IMR-90 (cell line): ENCODE measurements at regions not wholly inside any gene's neighbourhood (a gene's known extent, or its start where the extent isn't known, plus 50 kb on each side); places are given as distances from the start of the nearest gene placed in this dataset.

ENCODE experiments used
- ATAC-seq: fragments of 200-7000 bp; cut with Tn5 transposase; 2 replicates; pipeline ENCODE4 v1.9.1; 2020; ENCODE audit warnings: low read depth, mild to moderate bottlenecking, moderate library complexity
- BruUV-seq: library from RNA; stranded (reverse); fragments of 400-500 nt; replicated peaks from 2 replicates; lab custom pipeline; 2021; lab: Mats Ljungman, UMichigan
- CTCF ChIA-PET: fragments of 300-600 bp; formaldehyde crosslinking; extraction: SDS; loops from one replicate; lab custom pipeline; 2021; ENCODE audit warnings: antibody characterized with exemption; lab: Yijun Ruan, JAX
- POLR2A ChIA-PET: fragments of 300-600 bp; sonication (Branson Sonifier 250); formaldehyde crosslinking; loops from one replicate; lab custom pipeline; 2022; ENCODE audit warnings: antibody characterized with exemption; ENCODE audit not compliant: unreplicated experiment; lab: Charles Lee
- DNase-seq: peaks from one replicate; pipeline ENCODE4 v3.0.0; 2013
- H2AFZ ChIP-seq: replicated peaks from 2 replicates; pipeline ENCODE3; 2013; ENCODE audit warnings: low read length, mild to moderate bottlenecking; ENCODE audit not compliant: poor library complexity
- H2AK5ac ChIP-seq: 2 replicates; pipeline ENCODE4 v1.6.1; 2013; ENCODE audit warnings: low read depth, low read length, inconsistent platforms
- H2AK9ac ChIP-seq: replicated peaks from 2 replicates; pipeline ENCODE3; 2013; ENCODE audit warnings: mild to moderate bottlenecking, low read depth, low read length, moderate library complexity; ENCODE audit not compliant: poor library complexity
- H2BK120ac ChIP-seq: 2 replicates; pipeline ENCODE4 v1.6.1; 2013; ENCODE audit warnings: low read depth, low read length, inconsistent platforms
- H2BK15ac ChIP-seq: 3 replicates; pipeline ENCODE4 v1.6.1; 2013; ENCODE audit warnings: low read depth, low read length, inconsistent platforms
- H2BK20ac ChIP-seq: 2 replicates; pipeline ENCODE4 v1.6.1; 2013; ENCODE audit warnings: low read depth, mild to moderate bottlenecking, inconsistent platforms, low read length, moderate library complexity
- H2BK5ac ChIP-seq: 2 replicates; pipeline ENCODE4 v1.6.1; 2013; ENCODE audit warnings: mild to moderate bottlenecking, low read depth, low read length, inconsistent platforms; ENCODE audit not compliant: poor library complexity, severe bottlenecking
- H3K14ac ChIP-seq: replicated peaks from 2 replicates; pipeline ENCODE4 v1.6.1; 2013; ENCODE audit warnings: low read depth, low read length, inconsistent platforms
- H3K18ac ChIP-seq: 2 replicates; pipeline ENCODE4 v1.6.1; 2013; ENCODE audit warnings: low read depth, low read length, control low read depth
- H3K23ac ChIP-seq: 2 replicates; pipeline ENCODE4 v1.6.1; 2013; ENCODE audit warnings: low read depth, low read length, inconsistent platforms
- H3K27ac ChIP-seq: 2 replicates; pipeline ENCODE4 v1.5.1; 2013; ENCODE audit warnings: mild to moderate bottlenecking, control low read depth, low read length; ENCODE audit not compliant: insufficient read depth
- H3K27me3 ChIP-seq: 2 replicates; pipeline ENCODE4 v1.6.1; 2013; ENCODE audit warnings: low read length; ENCODE audit not compliant: control insufficient read depth, insufficient read depth
- H3K36me3 ChIP-seq: 2 replicates; pipeline ENCODE4 v1.6.1; 2013; ENCODE audit warnings: low read length, mixed read lengths; ENCODE audit not compliant: control insufficient read depth, insufficient read depth
- H3K4ac ChIP-seq: 2 replicates; pipeline ENCODE4 v1.6.1; 2013; ENCODE audit warnings: low read depth, low read length, inconsistent platforms
- H3K4me1 ChIP-seq: 2 replicates; pipeline ENCODE4 v1.6.1; 2013; ENCODE audit warnings: low read length, mixed read lengths; ENCODE audit not compliant: control insufficient read depth, insufficient read depth
- H3K4me2 ChIP-seq: 2 replicates; pipeline ENCODE4 v1.6.1; 2013; ENCODE audit warnings: low read depth, mild to moderate bottlenecking, control low read depth, low read length, moderate library complexity
- H3K4me3 ChIP-seq: 2 replicates; pipeline ENCODE4 v1.5.1; 2013; ENCODE audit warnings: low read depth, mild to moderate bottlenecking, control low read depth, low read length, moderate library complexity; ENCODE audit not compliant: insufficient read depth
- H3K56ac ChIP-seq: 2 replicates; pipeline ENCODE4 v1.6.1; 2013; ENCODE audit warnings: low read length, inconsistent platforms; ENCODE audit not compliant: insufficient read depth; ENCODE audit errors: extremely low read depth
- H3K79me1 ChIP-seq, 2 experiments: 2 replicates each; pipeline ENCODE4 v1.6.1; 2013; ENCODE audit warnings: low read length in 2 of 2, inconsistent platforms in 1 of 2, low read depth in 1 of 2
- H3K9ac ChIP-seq: 2 replicates; pipeline ENCODE4 v1.6.1; 2013; ENCODE audit warnings: low read depth, low read length, control low read depth
- H3K9me1 ChIP-seq: 2 replicates; pipeline ENCODE4 v1.6.1; 2013; ENCODE audit warnings: low read length, inconsistent platforms; ENCODE audit not compliant: insufficient read depth
- H3K9me3 ChIP-seq: 2 replicates; pipeline ENCODE4 v1.6.1; 2013; ENCODE audit warnings: low read length; ENCODE audit not compliant: control insufficient read depth, insufficient read depth
- H4K20me1 ChIP-seq: 2 replicates; pipeline ENCODE4 v1.6.1; 2013; ENCODE audit warnings: low read length, inconsistent platforms; ENCODE audit not compliant: insufficient read depth
- H4K5ac ChIP-seq: 2 replicates; pipeline ENCODE4 v1.6.1; 2013; ENCODE audit warnings: mild to moderate bottlenecking, low read depth, low read length, control low read depth
- H4K8ac ChIP-seq, 2 experiments: 2 replicates each; pipeline ENCODE4 v1.6.1; 2013; ENCODE audit warnings: low read depth in 2 of 2, low read length in 2 of 2, control low read depth in 1 of 2, inconsistent platforms in 1 of 2
- H4K91ac ChIP-seq: 2 replicates; pipeline ENCODE4 v1.6.1; 2013; ENCODE audit warnings: low read depth, low read length, inconsistent platforms; ENCODE audit not compliant: insufficient read depth
- ELK1 ChIP-seq: fragments of 150-350 bp; IDR thresholded peaks from 2 replicates; pipeline ENCODE4 v1.6.1; 2016; ENCODE audit warnings: low read depth, mild to moderate bottlenecking, low read length, moderate library complexity, borderline replicate concordance
- FOS ChIP-seq: fragments of 150-350 bp; IDR thresholded peaks from 2 replicates; pipeline ENCODE4 v1.6.1; 2016; ENCODE audit warnings: low read depth, low read length
- MAFK ChIP-seq: IDR thresholded peaks from 2 replicates; pipeline ENCODE4 v1.6.1; 2012; ENCODE audit warnings: low read depth, low read length, improper control_type of control experiment
- MAZ ChIP-seq: IDR thresholded peaks from 2 replicates; pipeline ENCODE4 v1.6.1; 2012; ENCODE audit warnings: low read depth, mild to moderate bottlenecking, low read length, improper control_type of control experiment, moderate library complexity, borderline replicate concordance
- MXI1 ChIP-seq: IDR thresholded peaks from 2 replicates; pipeline ENCODE4 v1.6.1; 2012; ENCODE audit warnings: low read depth, mild to moderate bottlenecking, low read length, moderate library complexity, borderline replicate concordance
- NFE2L2 ChIP-seq: fragments of 150-350 bp; IDR thresholded peaks from 2 replicates; pipeline ENCODE4 v1.6.1; 2016; ENCODE audit warnings: low read depth, mild to moderate bottlenecking, low read length
- SMC3 ChIP-seq: fragments of 150-350 bp; IDR thresholded peaks from 2 replicates; pipeline ENCODE4 v1.6.1; 2016; ENCODE audit warnings: low read depth, mild to moderate bottlenecking, antibody characterized with exemption, low read length, moderate library complexity
- USF2 ChIP-seq: fragments of 150-350 bp; IDR thresholded peaks from 2 replicates; pipeline ENCODE4 v1.6.1; 2017; ENCODE audit warnings: mild to moderate bottlenecking, antibody characterized with exemption, low read length, low read depth
- WGBS, 2 experiments: methylation state at CpG; one replicate each; pipeline versions ENCODE4 v1.1.5 to v1.1.7; 2013; ENCODE audit warnings: missing lambda C conversion rate in 2 of 2; ENCODE audit not compliant: insufficient read length in 1 of 2; ENCODE audit errors: extremely low coverage in 2 of 2; 5-methylcytosine and 5-hydroxymethylcytosine counted together
- dilution Hi-C: fragments of 300-500 bp; cut with HindIII; formaldehyde crosslinking; loops from one replicate; pipeline ENCODE4 v1.14.3; 2018; ENCODE audit warnings: low sequenced_read_pairs; ENCODE audit not compliant: unreplicated experiment
- in situ Hi-C: fragments of 300-500 bp; cut with MboI; formaldehyde crosslinking; loops from 3 replicates; pipeline ENCODE4 v1.14.3; 2019; ENCODE audit warnings: low sequenced_read_pairs, inconsistent platforms, mixed read lengths
- intact Hi-C: fragments of 100-400 bp; cut with micrococcal nuclease; formaldehyde crosslinking; loops from 2 replicates; pipeline ENCODE4 v1.10.0; 2022

- H2AFZ ChIP-seq = no peak overlapping the region
- no peak overlapping the region for H3K4ac ChIP-seq
- intact Hi-C loops (no loop called here), in situ Hi-C loops (no loop called here), dilution Hi-C loops (no loop called here)
- H3K36me3 ChIP-seq = no peaks in the 10 kb centered on the region
- no peak overlapping the region for H3K23ac ChIP-seq
- ATAC-seq (no peak), DNase-seq (no peak)
- no peaks in the 10 kb centered on the region for H3K4me1 ChIP-seq
- no peak overlapping the region for H2AK5ac ChIP-seq
- ChIA-PET CTCF (interaction anchor here (0.6 kb wide), 1 partner anchor 599 kb away, joined by 3 read pairs; no protein-coding TSS in a partner anchor), POLR2A (no interaction called here)
- no peaks in the 10 kb centered on the region for H3K79me1 ChIP-seq
- no TSS peak for BruUV-seq
- H3K4me2 ChIP-seq = no peak overlapping the region
- H3K9ac ChIP-seq = no peak overlapping the region
- H3K4me3 ChIP-seq = no peak overlapping the region
- TF ChIP-seq ELK1 (no peak), SMC3 (no peak), MAFK (no peak), MAZ (no peak), USF2 (no peak), FOS (no peak), MXI1 (no peak), NFE2L2 (no peak)
- H2BK120ac ChIP-seq = no peak overlapping the region
- no peaks in the 10 kb centered on the region for H4K20me1 ChIP-seq
- H3K9me3 ChIP-seq = no peaks in the 10 kb centered on the region
- no peak overlapping the region for H2AK9ac ChIP-seq
- H4K91ac ChIP-seq = no peak overlapping the region
- no peak overlapping the region for H2BK15ac ChIP-seq
- H3K18ac ChIP-seq = no peak overlapping the region
- no peak overlapping the region for H3K56ac ChIP-seq
- no peaks in the 10 kb centered on the region for H3K27me3 ChIP-seq
- no peaks in the 10 kb centered on the region for H3K9me1 ChIP-seq
- H2BK5ac ChIP-seq = no peak overlapping the region
- no peak overlapping the region for H4K5ac ChIP-seq
- H3K14ac ChIP-seq = no peak overlapping the region
- no peak overlapping the region for H3K27ac ChIP-seq
- WGBS, 2 experiments = 90% methylated on average over 1 of the region's 10 CpGs; no CpG with 5 or more reads in 1 of the 2 experiments
- no peak overlapping the region for H4K8ac ChIP-seq
- no peak overlapping the region for H2BK20ac ChIP-seq
Measured at GRCh38 chr4:114146947-114147618, 167.6 kb upstream of the ARSJ start.
